H1 (cell line): ENCODE measurements at regions not wholly inside any gene's neighbourhood (a gene's known extent, or its start where the extent isn't known, plus 50 kb on each side); places are given as distances from the start of the nearest gene placed in this dataset.

Experiments
- CTCF ChIA-PET: fragments of 300-600 bp; sonication (Branson Sonifier 250); formaldehyde crosslinking; loops from one replicate; lab custom pipeline; 2021; ENCODE audit not compliant: partially characterized antibody; lab: Charles Lee
- POLR2A ChIA-PET: fragments of 300-600 bp; sonication (Branson Sonifier 250); formaldehyde crosslinking; loops from one replicate; lab custom pipeline; 2021; ENCODE audit warnings: inconsistent platforms; ENCODE audit not compliant: partially characterized antibody; lab: Charles Lee
- DNase-seq, 2 experiments: peaks; one replicate each; pipeline versions ENCODE4 v3.0.0 to v3.0.0-alpha.2; 2010 to 2022; ENCODE audit warnings: low spot score in 2 of 2, low read depth in 1 of 2, mixed read lengths in 1 of 2
- FAIRE-seq: peaks from 2 replicates; lab custom pipeline; 2011; peaks lifted over from hg19 to GRCh38; lab: Jason Lieb, UNC
- H2AFZ ChIP-seq: 2 replicates; pipeline ENCODE4 v1.8.1; 2012; ENCODE audit warnings: low read length, inconsistent platforms
- H2AK5ac ChIP-seq: 2 replicates; pipeline ENCODE4 v1.6.1; 2013; ENCODE audit warnings: low read depth, low read length
- H2BK120ac ChIP-seq: replicated peaks from 2 replicates; pipeline ENCODE3; 2013; ENCODE audit warnings: low read depth, low read length, inconsistent platforms
- H2BK12ac ChIP-seq: 2 replicates; pipeline ENCODE4 v1.6.1; 2013; ENCODE audit warnings: low read depth, low read length
- H2BK15ac ChIP-seq: 2 replicates; pipeline ENCODE4 v1.6.1; 2013; ENCODE audit warnings: low read length
- H2BK20ac ChIP-seq: 2 replicates; pipeline ENCODE4 v1.6.1; 2013; ENCODE audit warnings: low read length
- H2BK5ac ChIP-seq: 2 replicates; pipeline ENCODE4 v1.6.1; 2013; ENCODE audit warnings: low read depth, low read length
- H3K14ac ChIP-seq: 2 replicates; pipeline ENCODE4 v1.6.1; 2013; ENCODE audit warnings: inconsistent platforms; ENCODE audit not compliant: insufficient read length
- H3K18ac ChIP-seq: 2 replicates; pipeline ENCODE4 v1.6.1; 2013; ENCODE audit warnings: low read length; ENCODE audit errors: extremely low read depth
- H3K23ac ChIP-seq: 2 replicates; pipeline ENCODE4 v1.6.1; 2013; ENCODE audit warnings: inconsistent platforms; ENCODE audit not compliant: insufficient read length
- H3K23me2 ChIP-seq: 2 replicates; pipeline ENCODE4 v1.6.1; 2013; ENCODE audit warnings: low read depth, low read length
- H3K27ac ChIP-seq: 2 replicates; pipeline ENCODE4 v1.6.1; 2011; ENCODE audit warnings: low read depth, low read length, inconsistent platforms
- H3K27me3 ChIP-seq, 4 experiments: replicated peaks in 1 of 4; 1 replicate in 1 of 4; 2 replicates in 3 of 4; pipeline versions ENCODE4 v1.6.1 to v1.8.1; 2011 to 2013; ENCODE audit warnings: low read length in 3 of 4, mild to moderate bottlenecking in 3 of 4, inconsistent platforms in 2 of 4, mixed read lengths in 2 of 4, moderate library complexity in 1 of 4; ENCODE audit not compliant: control insufficient read depth in 3 of 4, insufficient read depth in 3 of 4; ENCODE audit errors: extremely low read depth in 1 of 4
- H3K36me3 ChIP-seq, 4 experiments: 2 replicates each; pipeline versions ENCODE4 v1.6.1 to v1.8.1; 2011 to 2013; ENCODE audit warnings: mild to moderate bottlenecking in 4 of 4, low read length in 3 of 4, moderate library complexity in 2 of 4, control low read depth in 1 of 4, inconsistent platforms in 1 of 4; ENCODE audit not compliant: insufficient read depth in 4 of 4, control insufficient read depth in 2 of 4
- H3K4ac ChIP-seq: replicated peaks from 2 replicates; pipeline ENCODE3; 2013; ENCODE audit warnings: low read length, low read depth, mixed read lengths, inconsistent platforms; ENCODE audit not compliant: insufficient read length
- H3K4me1 ChIP-seq, 4 experiments: replicated peaks in 1 of 4; 1 replicate in 1 of 4; 2 replicates in 3 of 4; pipeline versions ENCODE4 v1.6.1 to v1.8.1; 2011 to 2013; ENCODE audit warnings: low read length in 3 of 4, inconsistent platforms in 2 of 4, mixed read lengths in 1 of 4; ENCODE audit not compliant: insufficient read depth in 4 of 4, control insufficient read depth in 3 of 4
- H3K4me2 ChIP-seq, 2 experiments: 2 replicates each; pipeline versions ENCODE4 v1.6.1 to v1.8.1; 2011 to 2013; ENCODE audit warnings: low read depth in 2 of 2, low read length in 2 of 2, control low read depth in 1 of 2, inconsistent platforms in 1 of 2, mild to moderate bottlenecking in 1 of 2; ENCODE audit not compliant: insufficient read depth in 1 of 2
- H3K4me3 ChIP-seq, 4 experiments: fragments of 200-600, 300-600 bp in 1 of 4; sonication (generic), shearing (Covaris generic), sonication (Bioruptor Twin) in 1 of 4; 2 replicates each; pipeline versions ENCODE4 v1.5.1 to v1.8.1; 2011 to 2016; ENCODE audit warnings: low read length in 4 of 4, low read depth in 3 of 4, control low read depth in 2 of 4, inconsistent platforms in 2 of 4, mild to moderate bottlenecking in 2 of 4, mixed read lengths in 1 of 4, moderate library complexity in 1 of 4; ENCODE audit not compliant: insufficient read depth in 2 of 4; ENCODE audit errors: extremely low read depth in 1 of 4
- H3K56ac ChIP-seq: replicated peaks from 2 replicates; pipeline ENCODE3; 2013; ENCODE audit warnings: low read depth, mild to moderate bottlenecking, mixed read lengths, low read length, inconsistent platforms; ENCODE audit not compliant: insufficient read length
- H3K79me1 ChIP-seq: 2 replicates; pipeline ENCODE4 v1.6.1; 2013; ENCODE audit warnings: low read depth, low read length, control low read depth
- H3K79me2 ChIP-seq, 2 experiments: 2 replicates each; pipeline versions ENCODE4 v1.6.1 to v1.8.1; 2012 to 2013; ENCODE audit warnings: low read length in 2 of 2, mild to moderate bottlenecking in 2 of 2, inconsistent platforms in 1 of 2; ENCODE audit not compliant: insufficient read depth in 2 of 2, control insufficient read depth in 1 of 2
- H3K9ac ChIP-seq, 4 experiments: replicated peaks in 1 of 4; 1 replicate in 1 of 4; 2 replicates in 3 of 4; pipeline versions ENCODE4 v1.6.1 to v1.8.1; 2011 to 2013; ENCODE audit warnings: low read depth in 3 of 4, low read length in 3 of 4, control low read depth in 2 of 4, mild to moderate bottlenecking in 2 of 4, moderate library complexity in 2 of 4, inconsistent platforms in 1 of 4; ENCODE audit errors: extremely low read depth in 1 of 4
- H3K9me3 ChIP-seq, 2 experiments: 2 replicates each; pipeline versions ENCODE4 v1.6.1 to v1.8.1; 2012 to 2013; ENCODE audit warnings: mild to moderate bottlenecking in 2 of 2, moderate library complexity in 2 of 2, control low read depth in 1 of 2, inconsistent platforms in 1 of 2, low read depth in 1 of 2, low read length in 1 of 2, mixed read lengths in 1 of 2; ENCODE audit not compliant: insufficient read depth in 2 of 2
- H4K20me1 ChIP-seq, 2 experiments: replicated peaks in 1 of 2; 2 replicates each; pipeline versions ENCODE3 to v1.8.1; 2011 to 2013; ENCODE audit warnings: inconsistent platforms in 2 of 2, low read length in 2 of 2, mild to moderate bottlenecking in 1 of 2; ENCODE audit not compliant: insufficient read depth in 2 of 2, control insufficient read depth in 1 of 2
- H4K5ac ChIP-seq: 2 replicates; pipeline ENCODE4 v1.6.1; 2013; ENCODE audit warnings: low read length, low read depth, mixed read lengths, inconsistent platforms; ENCODE audit not compliant: insufficient read length
- H4K8ac ChIP-seq: 2 replicates; pipeline ENCODE4 v1.8.0; 2013; ENCODE audit warnings: mild to moderate bottlenecking, moderate library complexity, low read length, inconsistent platforms; ENCODE audit not compliant: insufficient read depth; ENCODE audit errors: extremely low read depth
- H4K91ac ChIP-seq: replicated peaks from 2 replicates; pipeline ENCODE3; 2013; ENCODE audit warnings: low read length, mixed read lengths, inconsistent platforms; ENCODE audit not compliant: insufficient read length
- GTF2F1 ChIP-seq: IDR thresholded peaks from 2 replicates; pipeline ENCODE4 v1.6.1; 2012; ENCODE audit warnings: low read depth, low read length, improper control_type of control experiment, borderline replicate concordance
- RFX5 ChIP-seq: IDR thresholded peaks from 2 replicates; pipeline ENCODE4 v1.6.1; 2011; ENCODE audit warnings: low read depth, low read length, improper control_type of control experiment, borderline replicate concordance
- WGBS, 2 experiments: shearing (Covaris generic) in 1 of 2; methylation state at CpG; one replicate each; pipeline versions ENCODE4 v1.1.6 to v1.1.7; 2013 to 2015; ENCODE audit warnings: low lambda C conversion rate in 2 of 2, mixed read lengths in 2 of 2, inconsistent platforms in 1 of 2, low coverage in 1 of 2, missing lambda C conversion rate in 1 of 2; ENCODE audit not compliant: insufficient replicate concordance in 2 of 2, insufficient coverage in 1 of 2, insufficient read length in 1 of 2; ENCODE audit errors: extremely low coverage in 1 of 2, missing lambda C conversion rate in 1 of 2; 5-methylcytosine and 5-hydroxymethylcytosine counted together
- TF ChIP-seq, protein P1 (sequence below), 3 experiments: IDR thresholded peaks; 1 replicate in 2 of 3; 2 replicates in 1 of 3; pipeline versions ENCODE4 v1.5.1 to v1.6.1; 2011; ENCODE audit warnings: low read length in 3 of 3, mild to moderate bottlenecking in 3 of 3, inconsistent platforms in 2 of 3, low read depth in 1 of 3, moderate library complexity in 1 of 3; ENCODE audit not compliant: insufficient read depth in 1 of 3; ENCODE audit errors: control extremely low read depth in 1 of 3

DNA sequence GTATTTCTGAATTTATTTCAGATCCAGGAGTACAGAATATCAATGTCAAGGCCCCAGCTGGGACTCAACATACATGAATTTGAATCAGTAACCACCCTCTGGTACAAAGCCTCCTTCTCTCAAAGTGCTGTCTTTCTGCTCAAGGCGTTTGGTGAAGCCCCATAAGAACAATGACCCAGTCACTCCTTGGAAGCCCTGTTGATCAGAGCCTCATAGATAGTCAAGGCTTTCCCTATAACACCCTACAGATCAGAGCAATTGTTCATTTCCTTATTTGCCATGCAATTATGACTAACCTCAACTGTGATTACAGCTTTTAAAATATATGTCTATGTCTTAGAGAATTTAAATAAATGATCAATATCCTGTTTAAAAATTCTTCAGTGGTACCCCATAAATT, 159.1 kb upstream of the CREB1 start:
- no peaks in the 10 kb centered on the region for H3K36me3 ChIP-seq
- H3K23me2 ChIP-seq, result no peaks in the 10 kb centered on the region
- H4K91ac ChIP-seq, result no peak overlapping the region
- no peak overlapping the region for H3K9ac ChIP-seq
- H3K4ac ChIP-seq, result no peak overlapping the region
- no peaks in the 10 kb centered on the region for H3K27me3 ChIP-seq
- H3K18ac ChIP-seq, result no peak overlapping the region
- no peak for FAIRE-seq
- no peaks in the 10 kb centered on the region for H3K79me1 ChIP-seq
- H4K20me1 ChIP-seq, result no peaks in the 10 kb centered on the region
- ChIA-PET POLR2A (no interaction called here), CTCF (interaction anchor here (0.6 kb wide), 1 partner anchor 72 kb away, joined by 3 read pairs; no protein-coding TSS in a partner anchor)
- no peak overlapping the region for H2BK15ac ChIP-seq
- H3K27ac ChIP-seq, result no peak overlapping the region
- DNase-seq, result no peak
- H2AFZ ChIP-seq, result no peak overlapping the region
- 84% methylated on average over 1 of the region's 1 CpG; no CpG with 5 or more reads in 1 of the 2 experiments for WGBS, 2 experiments
- H2BK20ac ChIP-seq, result no peak overlapping the region
- no peaks in the 10 kb centered on the region for H3K9me3 ChIP-seq
- no peak overlapping the region for H3K23ac ChIP-seq
- H2BK120ac ChIP-seq, result no peak overlapping the region
- no peak overlapping the region for H4K8ac ChIP-seq
- H2BK12ac ChIP-seq, result no peak overlapping the region
- H2AK5ac ChIP-seq, result no peak overlapping the region
- no peak overlapping the region for H3K4me2 ChIP-seq
- H4K5ac ChIP-seq, result no peak overlapping the region
- TF ChIP-seq, protein P1, sequence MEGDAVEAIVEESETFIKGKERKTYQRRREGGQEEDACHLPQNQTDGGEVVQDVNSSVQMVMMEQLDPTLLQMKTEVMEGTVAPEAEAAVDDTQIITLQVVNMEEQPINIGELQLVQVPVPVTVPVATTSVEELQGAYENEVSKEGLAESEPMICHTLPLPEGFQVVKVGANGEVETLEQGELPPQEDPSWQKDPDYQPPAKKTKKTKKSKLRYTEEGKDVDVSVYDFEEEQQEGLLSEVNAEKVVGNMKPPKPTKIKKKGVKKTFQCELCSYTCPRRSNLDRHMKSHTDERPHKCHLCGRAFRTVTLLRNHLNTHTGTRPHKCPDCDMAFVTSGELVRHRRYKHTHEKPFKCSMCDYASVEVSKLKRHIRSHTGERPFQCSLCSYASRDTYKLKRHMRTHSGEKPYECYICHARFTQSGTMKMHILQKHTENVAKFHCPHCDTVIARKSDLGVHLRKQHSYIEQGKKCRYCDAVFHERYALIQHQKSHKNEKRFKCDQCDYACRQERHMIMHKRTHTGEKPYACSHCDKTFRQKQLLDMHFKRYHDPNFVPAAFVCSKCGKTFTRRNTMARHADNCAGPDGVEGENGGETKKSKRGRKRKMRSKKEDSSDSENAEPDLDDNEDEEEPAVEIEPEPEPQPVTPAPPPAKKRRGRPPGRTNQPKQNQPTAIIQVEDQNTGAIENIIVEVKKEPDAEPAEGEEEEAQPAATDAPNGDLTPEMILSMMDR (IDR thresholded peaks at IDR 0.05; ENCODE audit: control extremely low read depth in 1 of 3, insufficient read depth in 1 of 3, low read depth in 1 of 3, low read length in 3 of 3), result no peak
- TF ChIP-seq GTF2F1, result no peak
- TF ChIP-seq RFX5, result no peak
- H3K79me2 ChIP-seq, result no peaks in the 10 kb centered on the region
- no peak overlapping the region for H3K56ac ChIP-seq
- no peaks in the 10 kb centered on the region; a peak in 1 of 7 replicates for H3K4me1 ChIP-seq
- H3K14ac ChIP-seq, result no peak overlapping the region
- H2BK5ac ChIP-seq, result no peak overlapping the region
- H3K4me3 ChIP-seq, result no peak overlapping the region
